Esophagus mucosa (tissue), 1 donor: ENCODE measurements at regions not wholly inside any gene's neighbourhood (a gene's known extent, or its start where the extent isn't known, plus 50 kb on each side); places are given as distances from the start of the nearest gene placed in this dataset.

Experiments
- ATAC-seq: fragments of 200-7000 bp; cut with Tn5 transposase; one replicate; pipeline ENCODE4 v1.9.1; 2020
- donor health status: DM: yes; HTN: yes; CAD: no.

DNA sequence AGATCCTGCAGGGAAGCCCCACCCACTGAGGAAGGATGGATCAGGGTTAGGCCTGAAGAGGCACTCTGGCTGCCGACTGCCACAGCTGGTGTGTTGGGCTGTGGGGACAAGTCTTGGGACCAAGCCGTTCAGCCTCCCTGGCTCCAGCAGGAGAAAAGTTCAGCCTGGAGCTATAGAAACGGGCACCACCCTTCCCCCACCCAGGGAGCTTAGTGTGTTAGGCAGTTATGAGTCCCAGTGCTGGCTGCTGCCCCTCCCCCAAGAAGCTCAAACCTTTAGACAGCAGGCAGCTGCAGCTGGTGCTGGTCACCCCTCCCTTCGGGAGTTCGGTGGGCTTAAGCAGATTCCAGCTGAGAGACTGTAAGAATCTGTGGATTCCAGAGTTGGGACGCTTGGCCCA lies 447.1 kb upstream of the HS6ST1 start:
- ATAC-seq = no peak

DNA sequence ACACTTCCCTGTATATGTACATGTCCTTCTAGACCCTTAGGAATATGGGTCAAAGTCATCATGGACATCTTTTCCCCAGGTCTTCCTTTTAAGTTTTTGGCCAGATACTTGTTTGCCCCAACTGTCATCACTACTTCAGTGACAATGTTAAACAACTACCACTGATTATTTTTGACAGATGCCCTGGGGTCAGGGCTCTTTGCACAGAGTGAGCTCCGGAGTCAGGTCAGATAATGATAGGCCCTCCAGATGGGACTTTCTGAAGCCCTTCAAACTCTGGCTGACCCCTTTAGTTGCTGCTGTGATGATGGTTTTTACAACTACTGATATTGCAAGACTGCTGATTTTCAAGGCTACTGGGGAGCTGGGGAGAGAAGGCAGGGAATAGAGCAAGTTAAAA lies 449.4 kb upstream of the HS6ST1 start:
- ATAC-seq = no peak

DNA sequence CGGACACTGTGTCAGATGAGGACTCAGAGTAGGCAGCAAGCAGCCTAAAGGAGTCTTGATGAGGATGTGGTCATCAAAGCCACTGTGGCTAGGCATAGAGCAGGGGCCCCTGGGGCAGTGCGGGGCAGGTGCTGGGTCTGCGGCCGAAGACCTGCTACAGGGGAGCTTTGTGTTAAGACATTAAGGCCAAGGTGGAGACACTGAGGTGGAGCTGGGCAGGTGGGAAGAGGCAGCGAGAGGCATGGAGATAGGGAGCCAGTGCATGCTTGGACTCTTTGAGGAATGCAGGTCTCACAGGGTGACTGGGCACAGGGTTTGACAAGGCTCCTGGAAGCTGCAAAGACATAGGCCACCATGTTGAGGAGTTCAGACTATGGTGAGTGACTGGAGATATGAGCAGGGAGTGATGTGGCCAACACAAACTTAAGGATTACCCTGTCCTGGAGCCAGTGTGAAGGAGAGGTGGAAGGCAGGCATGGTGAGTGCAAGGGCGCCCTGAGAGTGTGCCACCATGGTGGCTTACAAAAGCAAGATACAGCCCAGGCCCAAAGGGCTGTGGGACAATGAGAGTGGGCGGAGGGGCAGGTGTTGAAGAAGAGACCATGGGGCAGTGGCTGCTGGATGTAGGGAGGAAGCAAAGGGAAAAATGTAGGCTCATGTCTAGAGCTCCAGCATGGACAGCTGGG lies 450.9 kb upstream of the HS6ST1 start:
- no peak for ATAC-seq

DNA sequence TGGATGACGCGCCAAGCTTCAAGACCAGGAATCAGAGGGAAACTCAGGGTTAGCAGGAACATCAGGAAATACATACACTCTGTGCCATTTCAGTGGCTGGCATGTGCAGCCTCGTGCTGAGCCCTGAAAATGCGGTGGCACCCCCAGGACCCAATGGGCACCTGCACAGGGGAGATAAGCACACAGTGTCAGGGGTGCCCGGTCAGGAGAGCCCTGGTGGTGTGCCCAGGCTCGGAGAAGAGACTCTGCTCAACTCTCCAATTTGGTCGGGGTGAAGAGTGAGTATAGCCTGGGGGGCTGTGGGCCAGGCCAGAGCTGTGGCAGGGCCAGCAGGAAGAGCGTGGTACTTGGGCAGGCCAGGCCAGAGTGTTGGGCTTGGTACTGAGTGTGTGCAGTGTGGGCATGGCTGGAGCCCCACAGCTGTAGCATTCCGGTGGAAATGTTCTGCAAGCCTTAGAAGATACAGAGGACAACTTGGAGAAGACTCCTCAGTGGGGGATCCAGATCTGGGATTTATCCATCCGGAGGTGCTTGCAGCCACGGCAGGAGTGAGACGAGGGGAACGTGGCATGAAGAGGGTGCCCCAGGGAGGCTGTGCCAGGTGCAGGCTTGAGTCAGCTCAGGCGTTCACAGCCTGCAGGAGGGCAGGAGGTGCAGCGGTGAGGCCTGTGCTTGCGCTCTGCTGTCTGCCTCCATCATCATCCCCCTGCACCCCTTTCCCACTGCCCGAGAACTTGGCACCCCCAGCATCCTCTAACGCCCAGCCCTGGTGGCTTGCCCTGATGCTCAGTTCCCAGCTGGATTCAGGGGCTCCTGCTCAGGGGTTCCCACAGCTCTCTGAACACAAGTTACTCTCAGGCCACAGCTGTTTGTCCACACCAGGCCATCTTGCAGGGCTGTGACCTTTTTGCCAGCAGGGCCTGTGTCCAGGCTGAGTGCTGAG lies 451.7 kb upstream of the HS6ST1 start:
- peak; percentile 23 for ATAC-seq

DNA sequence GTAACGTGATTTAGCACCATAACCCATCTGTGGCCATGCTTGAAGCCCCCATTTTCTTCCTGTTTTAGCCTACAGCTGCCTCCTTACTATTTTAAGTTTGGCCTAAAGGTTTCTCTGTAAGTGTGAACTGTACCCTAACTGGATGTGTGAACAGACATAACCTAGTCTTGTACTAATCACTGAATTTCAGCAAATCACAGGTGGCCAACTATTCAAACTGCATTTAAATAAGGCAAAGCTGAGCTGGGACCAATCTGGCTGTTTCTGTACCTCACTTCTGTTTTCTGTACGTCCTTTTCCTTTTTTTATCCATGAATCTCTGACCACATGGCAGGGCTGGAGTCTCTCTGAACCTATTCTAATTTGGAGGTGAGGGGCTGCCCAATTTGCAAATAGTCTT lies 452.7 kb upstream of the HS6ST1 start:
- ATAC-seq = no peak

DNA sequence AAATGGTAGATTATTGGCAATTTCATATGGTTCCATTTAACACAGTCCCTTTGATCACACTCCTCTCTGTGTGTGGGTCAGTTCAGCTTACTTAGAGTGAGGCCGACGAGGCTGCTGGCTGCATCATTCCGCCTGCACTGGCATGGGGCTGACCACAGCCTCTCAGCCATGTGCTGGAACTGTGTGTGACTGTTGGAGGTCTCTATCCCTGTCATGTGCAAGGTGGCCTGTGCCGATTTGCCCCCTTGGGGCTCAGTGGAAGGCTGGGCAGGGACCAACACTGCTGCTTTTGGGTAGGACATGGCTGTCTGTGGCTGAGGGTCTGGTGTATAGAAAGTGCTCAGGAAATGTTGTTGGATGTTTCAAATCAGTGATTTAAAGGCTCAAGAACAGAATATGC lies 454.0 kb upstream of the HS6ST1 start:
- ATAC-seq = no peak

DNA sequence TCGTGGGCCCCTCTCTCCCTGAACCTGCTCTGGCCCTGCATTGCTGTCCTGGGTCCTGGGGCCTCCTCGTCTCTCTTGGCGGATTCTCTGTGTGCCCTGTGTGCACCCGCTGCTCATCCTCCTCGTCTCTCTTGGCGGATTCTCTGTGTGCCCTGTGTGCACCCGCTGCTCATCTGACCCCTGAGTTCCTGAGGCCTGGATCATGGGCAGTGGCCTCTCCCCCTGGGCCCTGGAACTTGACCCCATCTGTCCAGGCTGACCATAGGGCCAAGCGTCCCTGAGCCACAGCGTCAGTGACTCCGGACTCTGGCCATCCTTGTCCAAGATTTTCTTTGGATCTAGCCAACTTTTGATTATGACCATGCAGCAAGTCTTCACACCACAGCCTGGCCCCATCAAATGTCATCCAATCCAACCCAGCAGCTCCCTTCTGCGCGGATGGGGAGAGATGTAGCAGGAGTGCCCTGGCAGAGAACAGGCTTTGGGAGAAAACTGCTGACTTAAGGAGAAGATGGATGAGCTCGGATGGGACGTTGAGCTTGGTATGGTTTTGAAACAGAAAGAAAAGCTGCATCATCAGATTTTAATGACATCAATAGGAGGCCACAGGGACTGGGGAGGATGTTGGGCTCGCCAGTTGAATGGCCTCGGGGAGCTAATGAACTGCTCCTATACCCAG lies 455.1 kb upstream of the HS6ST1 start:
- no peak for ATAC-seq

DNA sequence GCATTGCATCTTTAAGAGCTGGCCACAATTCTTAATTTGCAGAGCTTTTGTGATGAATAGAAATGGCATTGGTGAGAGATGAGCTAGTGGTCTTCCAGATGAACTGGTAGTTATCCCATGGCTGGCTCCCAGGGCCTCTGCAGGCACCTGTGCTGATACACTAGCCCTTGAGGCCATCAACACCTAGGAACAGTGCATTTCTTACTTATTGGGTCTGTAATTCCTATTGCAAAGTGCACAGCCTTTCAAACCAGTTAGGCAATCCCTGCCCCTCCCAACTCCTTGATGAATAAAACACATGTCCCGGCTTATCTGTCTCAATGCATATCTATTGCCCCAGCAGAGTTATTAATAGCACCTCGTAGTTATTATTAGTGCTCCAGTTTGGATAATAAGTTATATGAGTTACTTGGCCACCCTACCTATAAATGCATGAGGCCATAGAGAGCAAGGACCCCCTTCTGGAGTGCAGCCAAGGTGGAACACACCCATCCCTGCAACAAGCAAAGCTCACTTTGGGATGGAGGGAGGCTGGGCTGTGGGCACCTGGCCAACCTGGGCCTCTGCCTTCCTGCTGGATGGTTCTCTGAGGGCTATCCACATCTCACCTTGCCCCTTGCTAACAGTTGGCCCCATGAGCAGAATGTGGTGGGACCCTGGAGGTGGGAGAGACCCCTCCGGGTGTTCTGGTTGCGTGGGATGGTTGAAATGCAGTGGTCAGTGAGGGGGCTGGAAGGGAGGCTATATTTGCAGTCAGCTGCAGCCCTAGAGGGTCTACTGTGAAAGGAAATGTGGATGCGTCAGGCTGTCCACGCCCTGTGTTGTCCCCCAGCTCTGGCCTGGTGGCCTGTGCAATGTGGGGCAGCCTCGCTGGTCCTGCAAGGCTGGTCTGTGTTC lies 455.9 kb upstream of the HS6ST1 start:
- peak; percentile 51 for ATAC-seq

DNA sequence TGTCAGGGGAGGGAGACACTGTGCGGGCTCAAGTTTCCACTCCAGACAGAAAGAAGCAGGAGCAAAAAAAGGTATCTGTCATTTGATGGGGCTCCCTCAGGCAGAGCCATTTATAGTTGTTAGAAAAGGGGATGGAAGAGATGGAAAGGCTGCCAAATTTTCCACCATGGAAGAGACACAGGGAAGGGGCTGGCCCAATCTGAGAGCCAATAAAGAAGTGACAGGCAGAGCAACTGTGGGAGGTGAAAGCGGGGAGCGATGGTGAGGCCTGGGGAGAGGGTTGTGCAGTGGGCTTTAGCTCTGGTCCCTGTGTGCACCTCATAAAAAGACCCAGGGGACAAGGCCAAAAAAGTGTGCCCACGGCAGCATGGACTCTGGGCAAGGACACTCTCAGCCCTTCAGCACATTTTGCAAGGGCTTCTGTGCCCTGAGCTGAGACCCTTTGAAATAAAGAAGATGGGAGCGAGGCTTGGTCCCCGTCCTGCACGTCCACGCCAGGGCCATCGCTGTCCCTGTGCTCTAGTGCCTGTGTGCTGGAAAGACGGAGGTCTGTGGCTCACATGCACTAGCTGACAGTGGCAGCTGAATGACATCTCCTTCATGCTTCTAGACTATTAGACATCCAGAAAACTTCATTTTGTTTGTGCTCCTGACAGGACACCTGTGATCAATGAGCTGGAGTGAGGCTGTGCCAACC lies 456.7 kb upstream of the HS6ST1 start:
- no peak for ATAC-seq

DNA sequence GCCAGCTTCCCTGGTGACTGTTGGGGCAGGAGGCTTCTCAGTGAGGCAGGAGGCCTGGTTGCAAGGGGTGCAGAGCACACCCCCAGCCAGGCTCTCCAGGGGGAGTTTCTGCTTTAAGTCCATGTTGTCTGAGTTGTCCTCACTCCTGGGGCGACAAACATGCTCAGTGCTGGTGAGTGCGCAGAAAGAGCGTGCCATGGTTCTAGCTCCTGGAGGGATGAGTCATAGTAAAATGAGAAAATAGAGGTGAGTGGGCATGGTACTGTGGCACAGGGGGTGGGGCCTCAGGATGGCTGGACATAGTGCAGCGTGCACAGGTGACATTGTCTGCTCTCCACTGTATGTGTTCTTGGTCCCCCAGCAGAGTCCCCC lies 457.2 kb upstream of the HS6ST1 start:
- ATAC-seq = no peak

DNA sequence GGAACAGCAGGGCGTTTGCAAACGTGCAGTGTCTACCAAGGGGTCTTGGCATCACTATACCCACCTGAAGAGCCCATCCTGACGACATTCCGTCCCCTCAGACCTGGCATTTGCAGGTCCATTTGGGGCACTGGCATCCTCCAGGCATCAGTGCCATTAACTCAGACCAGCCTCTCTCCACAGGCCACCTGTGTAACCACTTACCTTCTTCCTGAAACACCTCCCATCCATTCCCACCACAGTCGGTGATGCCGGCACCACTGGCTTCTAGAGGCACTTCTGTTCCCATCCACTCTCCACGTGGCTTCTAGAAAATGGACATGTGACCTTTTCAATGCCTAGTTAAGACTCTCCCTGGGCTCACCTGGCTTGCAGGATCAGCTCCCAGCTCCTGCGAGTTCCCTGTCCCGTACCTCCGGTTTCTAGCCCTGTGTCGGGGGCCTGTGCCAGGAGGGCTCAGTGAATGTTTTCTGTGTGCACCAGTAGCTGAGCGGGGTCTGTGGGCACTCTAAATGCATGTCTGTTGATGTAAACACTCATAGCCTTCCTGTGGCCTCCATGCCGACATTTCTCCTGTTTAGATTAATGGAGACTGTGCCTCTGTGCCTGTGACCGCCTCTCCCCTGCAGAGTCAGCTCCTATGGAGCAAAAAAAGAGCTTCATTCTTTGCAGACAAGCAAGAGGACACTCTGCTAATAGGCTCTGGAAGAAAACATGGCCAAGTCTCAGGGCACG lies 458.0 kb upstream of the HS6ST1 start:
- ATAC-seq = no peak

DNA sequence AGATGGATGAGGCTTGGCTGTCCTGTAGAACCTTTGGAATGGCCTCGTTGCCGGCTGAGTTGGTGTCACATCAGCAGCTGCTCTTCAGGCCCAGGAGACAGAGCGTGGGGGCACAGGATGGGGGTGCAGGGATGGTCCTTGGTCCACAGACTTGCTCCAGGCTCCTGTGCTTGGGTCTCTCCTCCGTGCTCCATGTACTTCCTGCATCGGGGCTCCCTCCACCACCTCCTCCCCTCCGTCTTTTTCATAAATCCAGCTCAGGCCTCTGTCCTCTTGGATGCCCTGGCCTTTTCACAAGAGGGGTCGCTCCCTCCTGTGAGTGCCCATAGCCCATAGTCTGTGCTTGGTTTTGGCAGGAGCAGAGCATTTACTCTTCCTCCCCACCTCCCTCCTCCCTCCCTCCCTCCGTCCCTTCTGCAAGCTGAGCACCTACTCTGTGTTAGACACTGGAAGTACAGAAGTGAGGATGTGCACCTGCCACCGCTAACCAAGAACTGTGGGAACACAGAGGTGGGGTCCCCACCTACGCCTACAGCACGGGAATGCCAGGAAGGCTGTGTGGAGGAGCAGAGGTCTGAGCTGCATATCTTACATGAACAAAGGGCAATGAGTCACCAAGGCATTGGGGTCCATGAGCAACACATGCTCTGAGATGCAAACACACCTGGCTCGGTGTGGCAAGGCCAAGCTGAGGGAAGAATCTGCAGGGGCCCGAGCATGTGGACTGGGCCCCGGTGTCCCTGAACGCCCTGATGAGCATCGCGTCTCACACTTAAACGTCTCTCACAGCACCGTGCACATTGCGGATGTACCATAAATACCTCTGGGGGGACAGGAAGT lies 458.7 kb upstream of the HS6ST1 start:
- ATAC-seq = no peak

DNA sequence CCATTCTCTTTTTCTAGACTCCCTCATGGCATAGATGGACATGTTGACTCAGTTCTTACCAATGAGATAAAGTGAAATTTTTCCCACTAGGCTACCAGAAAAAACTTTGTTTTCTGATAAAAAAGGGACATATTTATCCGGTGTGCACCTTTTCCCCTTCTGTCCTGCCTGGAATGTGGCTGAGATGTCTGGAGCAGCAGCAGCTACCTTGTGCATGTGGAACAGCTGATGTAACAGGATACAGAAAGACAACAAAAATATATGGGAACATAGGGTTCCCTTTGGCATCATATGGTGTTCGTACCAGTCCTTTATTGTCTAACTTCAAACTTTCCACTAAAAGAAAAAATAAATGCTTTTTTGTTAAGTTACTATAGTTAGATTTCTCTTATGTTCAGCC lies 460.2 kb upstream of the HS6ST1 start:
- ATAC-seq = no peak

DNA sequence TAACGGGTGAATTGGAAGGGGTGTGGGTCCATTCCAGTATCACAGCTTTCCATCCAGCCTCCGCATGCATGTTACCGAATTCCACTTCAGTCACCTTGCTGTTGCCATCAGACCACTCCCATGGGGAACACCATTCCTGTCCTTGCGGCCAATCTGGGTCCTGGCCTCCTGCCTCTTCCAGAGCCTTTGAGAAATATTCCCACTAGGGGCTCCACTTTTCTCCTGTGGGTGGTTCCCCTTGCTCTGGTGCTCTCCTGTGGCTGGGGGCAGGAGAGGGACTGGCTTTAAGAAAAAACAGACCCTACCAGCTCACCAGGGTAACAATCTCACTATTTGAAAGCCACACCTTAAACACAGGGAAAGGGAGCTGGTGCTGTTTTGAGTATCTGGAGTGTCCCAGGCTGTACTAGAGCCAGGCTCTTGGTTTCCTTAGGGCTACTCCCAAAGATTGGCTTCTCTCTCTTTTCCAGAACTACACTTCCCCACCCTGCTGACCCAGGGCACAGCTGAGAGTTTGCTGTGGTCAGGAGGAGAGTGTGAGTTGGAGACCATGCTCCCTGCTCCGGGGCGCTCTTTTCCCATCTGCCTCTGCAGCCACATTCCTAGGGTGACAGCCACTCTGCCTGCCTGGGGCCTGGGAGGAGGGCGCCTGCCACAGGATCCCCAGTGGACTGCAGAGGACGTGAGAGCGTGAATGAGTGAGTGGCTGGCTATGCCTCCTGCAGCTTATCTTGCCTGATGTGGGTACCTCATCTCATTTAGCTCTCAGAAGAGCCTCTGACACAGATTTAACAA lies 460.8 kb upstream of the HS6ST1 start:
- ATAC-seq = no peak

DNA sequence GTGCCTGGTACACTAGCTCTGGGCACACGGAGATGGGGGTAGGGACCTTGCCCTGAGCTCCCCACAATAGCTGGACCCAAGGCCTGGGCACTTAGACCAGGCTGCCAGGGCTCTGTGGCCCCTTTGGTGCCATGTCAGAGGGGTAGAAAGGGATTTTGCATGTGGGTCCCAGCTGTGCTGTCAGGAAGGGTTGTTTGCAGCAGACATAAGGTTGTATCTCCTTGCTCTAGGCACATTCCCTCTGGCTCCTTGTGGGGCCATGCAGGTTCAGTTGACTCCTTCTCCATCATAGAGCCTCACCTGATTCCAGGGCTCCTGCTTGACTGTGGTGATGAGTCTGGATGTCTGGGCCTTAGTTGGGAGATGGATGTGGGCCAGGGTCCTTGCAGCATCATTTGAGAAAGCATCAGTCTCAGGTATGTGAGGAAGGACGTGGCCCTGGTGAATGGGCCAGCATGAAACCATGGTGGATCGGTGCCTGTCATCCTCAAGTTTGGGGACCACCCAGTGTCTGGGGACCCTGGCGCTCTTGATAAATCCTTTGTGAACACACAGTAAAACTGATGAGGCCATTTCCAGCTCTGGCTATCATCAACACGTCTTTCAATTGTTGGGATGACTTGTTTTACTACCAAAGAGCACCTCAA lies 461.9 kb upstream of the HS6ST1 start:
- no peak for ATAC-seq

DNA sequence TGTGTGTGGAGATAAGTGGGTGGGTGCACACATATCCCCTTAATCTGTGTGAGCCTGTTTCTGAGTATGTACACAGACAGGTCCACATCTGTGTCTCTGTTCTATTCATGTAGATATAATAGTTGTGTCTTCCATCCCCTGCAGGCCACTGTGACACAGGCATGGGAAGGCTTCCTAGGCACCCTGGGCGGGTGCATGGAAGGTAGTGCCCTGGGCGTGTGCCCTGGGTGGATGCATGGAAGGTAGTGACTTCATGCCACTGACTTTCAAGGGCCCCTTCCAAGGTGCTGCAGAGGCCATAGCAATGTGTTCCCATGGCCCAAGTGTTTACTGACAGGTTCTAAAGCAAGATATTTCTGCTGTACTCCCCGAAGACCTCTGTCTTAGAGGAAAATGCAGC lies 462.5 kb upstream of the HS6ST1 start:
- ATAC-seq = no peak

DNA sequence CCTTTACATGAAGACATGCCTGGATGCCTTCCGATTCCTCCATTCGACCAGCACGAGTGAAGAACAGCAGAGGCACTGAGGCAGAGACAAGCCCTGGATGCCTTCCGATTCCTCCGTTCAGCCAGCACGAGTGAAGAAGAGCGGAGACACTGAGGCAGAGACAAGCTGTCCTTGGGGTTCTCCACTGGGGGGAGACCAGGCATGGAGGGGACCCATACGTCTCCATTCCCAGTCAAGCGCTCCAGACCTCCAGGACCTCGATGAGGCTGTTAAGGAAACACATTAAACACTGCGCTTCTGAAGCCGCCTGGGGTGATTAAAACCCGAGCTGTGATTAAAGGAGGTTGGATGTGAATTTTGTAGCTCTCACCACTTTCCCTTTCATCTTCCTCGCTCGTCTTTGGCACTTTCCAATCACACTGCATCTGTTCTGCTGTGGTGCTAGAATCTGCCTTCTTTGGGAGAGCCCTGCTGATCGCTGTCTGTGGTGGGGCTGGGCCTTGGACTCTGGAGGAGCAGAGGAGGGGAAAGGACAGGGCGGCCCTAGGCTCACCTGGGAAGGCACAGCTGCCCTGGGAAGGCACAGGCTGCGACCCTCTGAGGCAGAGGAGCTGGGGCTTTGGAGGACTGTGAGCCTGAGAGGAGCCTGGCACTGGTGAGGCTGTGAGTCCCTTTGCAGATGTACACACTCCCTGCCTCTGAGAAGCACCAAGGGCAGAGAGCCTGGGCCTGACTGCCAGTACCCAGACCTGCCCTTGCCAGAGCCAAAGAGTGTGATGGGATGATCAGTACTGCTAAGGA lies 463.1 kb upstream of the HS6ST1 start:
- no peak for ATAC-seq
